Adrenal gland (tissue), 9 donors: ENCODE measurements at regions not wholly inside any gene's neighbourhood (a gene's known extent, or its start where the extent isn't known, plus 50 kb on each side); places are given as distances from the start of the nearest gene placed in this dataset.
A peak's percentile ranks its signal among the peaks of the same experiment; 100 is the strongest.

ENCODE experiments used
- DNase-seq, 7 donors: peaks; one replicate each; pipeline ENCODE4 v3.0.0-alpha.2; 2019 to 2020
- H3K27ac ChIP-seq, 5 donors: fragments of 200-600 bp; sonication (generic) in 4 of 5; 1 replicate in 3 of 5; 2 replicates in 2 of 5; pipeline versions ENCODE4 v1.5.1 to v1.8.0; 2016 to 2020; ENCODE audit warnings: mild to moderate bottlenecking in 1 of 5
- H3K27me3 ChIP-seq: fragments of 200-600 bp; 2 replicates; pipeline ENCODE4 v1.8.0; 2021
- H3K36me3 ChIP-seq, 2 donors: fragments of 200-600 bp; replicated peaks in 1 of 2; 1 replicate in 1 of 2; 2 replicates in 1 of 2; pipeline versions ENCODE4 v1.5.1 to v1.8.0; 2018 to 2022
- H3K4me1 ChIP-seq, 2 donors: fragments of 200-600 bp; replicated peaks in 1 of 2; 1 replicate in 1 of 2; 2 replicates in 1 of 2; pipeline versions ENCODE4 v1.5.1 to v1.8.0; 2018 to 2021
- H3K4me3 ChIP-seq, 4 donors: fragments of 200-600 bp; sonication (generic) in 3 of 4; one replicate each; pipeline ENCODE4 v1.5.1; 2016 to 2018
- H3K9me3 ChIP-seq, 3 donors: fragments of 200-600 bp; sonication (generic) in 1 of 3; replicated peaks in 1 of 3; 1 replicate in 2 of 3; 2 replicates in 1 of 3; pipeline versions ENCODE4 v1.5.1 to v1.8.0; 2016 to 2021
- CTCF ChIP-seq, 6 experiments: fragments of 450-650 bp in 4 of 6; fragments of 200-600 bp in 2 of 6; sonication (generic) in 1 of 6; IDR thresholded peaks; 1 replicate in 5 of 6; 2 replicates in 1 of 6; pipeline versions ENCODE4 v1.5.1 to v1.8.0; 2016 to 2021; ENCODE audit warnings: antibody characterized with exemption in 6 of 6, mild to moderate bottlenecking in 2 of 6, moderate library complexity in 1 of 6
- POLR2A ChIP-seq, 2 donors: fragments of 450-650 bp; IDR thresholded peaks; one replicate each; pipeline ENCODE4 v1.6.1; 2017; ENCODE audit warnings: antibody characterized with exemption in 2 of 2, mild to moderate bottlenecking in 2 of 2, moderate library complexity in 1 of 2
- WGBS, 4 donors: extraction: QIAGEN DNeasy Blood & Tissue Kit in 2 of 4; methylation state at CpG; one replicate each; pipeline versions ENCODE4 v1.1.5 to v1.1.7; 2013 to 2017; 5-methylcytosine and 5-hydroxymethylcytosine counted together
- intact Hi-C, 2 donors: fragments of 100-400 bp; cut with DNase I; formaldehyde crosslinking; loops; one replicate each; pipeline versions ENCODE4 v1.14.1 to v1.15.0; 2022 to 2023
- donor health status: healthy with polysubstance abuse.
- donor health status: Bipolar disorder and iron deficiency.
- donor health status: DM: yes; HTN: yes; CAD: no.
- donor health status: DM: no; HTN: no; CAD: no.
- donor health status: DM: no; HTN: no; CAD: no.

DNA sequence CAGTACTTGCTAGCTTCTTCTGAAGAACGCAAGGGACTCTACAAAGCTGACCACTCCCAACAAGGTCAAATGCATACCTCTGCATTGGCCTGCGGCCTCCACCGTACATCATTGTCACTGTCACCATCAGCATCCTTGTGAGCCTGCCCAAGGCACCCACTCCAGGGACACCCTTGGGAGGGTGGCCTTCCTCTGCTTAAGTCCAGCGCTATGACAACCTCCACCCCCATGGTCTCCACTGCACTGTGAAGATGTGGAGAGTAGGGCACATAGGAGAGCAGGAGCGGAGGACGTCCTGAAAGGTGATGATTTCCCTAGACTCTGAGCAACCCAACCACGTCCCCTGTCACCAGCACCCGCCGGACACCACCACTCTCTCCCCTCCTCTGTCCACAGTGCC lies 252.8 kb downstream of the ALG10 start:
- TF ChIP-seq POLR2A (IDR thresholded peaks at IDR 0.05) (no peak), CTCF (IDR thresholded peaks at IDR 0.05) (no peak)
- no peak for DNase-seq
- WGBS, 4 donors = 82 to 89% (median 85%) methylated on average over 9 of the region's 9 CpGs
- Histone ChIP-seq H3K36me3 (no peaks in the 10 kb centered on the region), H3K4me1 (no peaks in the 10 kb centered on the region), H3K27ac (no peak overlapping the region), H3K4me3 (no peak overlapping the region), H3K27me3 (no peaks in the 10 kb centered on the region), H3K9me3 (no peaks in the 10 kb centered on the region)
- intact Hi-C loops = no loop called here

DNA sequence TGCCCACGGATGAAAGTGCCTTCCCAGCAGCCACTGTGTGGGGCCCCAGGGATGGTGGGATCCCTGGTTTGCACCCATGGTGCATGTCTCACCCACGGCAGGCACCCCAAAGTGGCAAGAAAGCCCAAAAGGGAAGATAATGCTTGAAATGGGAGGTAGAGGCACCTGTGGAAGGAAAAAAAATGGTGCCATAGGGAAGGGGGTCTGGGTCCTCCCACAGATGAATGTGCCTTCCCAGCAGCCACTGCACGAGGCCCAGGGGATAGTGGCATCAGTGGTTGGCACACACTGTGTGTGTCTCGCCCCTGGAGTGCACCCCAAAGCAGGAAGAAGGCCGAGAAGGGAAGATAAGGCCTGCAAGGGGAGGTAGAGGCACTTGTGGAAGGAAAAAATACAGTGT lies 264.2 kb downstream of the ALG10 start:
- H3K36me3 ChIP-seq = no peaks in the 10 kb centered on the region
- H3K27ac ChIP-seq = no peak overlapping the region
- no peak for TF ChIP-seq POLR2A (IDR thresholded peaks at IDR 0.05)
- TF ChIP-seq CTCF (IDR thresholded peaks at IDR 0.05) = no peak
- H3K9me3 ChIP-seq = peaks cover 0 to 7% (median 0%) of the 10 kb centered on the region in 3 donors
- no peaks in the 10 kb centered on the region for H3K4me1 ChIP-seq
- 55 to 58% (median 55%) methylated on average over 5 of the region's 5 CpGs for WGBS, 4 donors
- intact Hi-C loops = no loop called here
- no peak overlapping the region for H3K4me3 ChIP-seq
- H3K27me3 ChIP-seq = no peaks in the 10 kb centered on the region
- DNase-seq = no peak

DNA sequence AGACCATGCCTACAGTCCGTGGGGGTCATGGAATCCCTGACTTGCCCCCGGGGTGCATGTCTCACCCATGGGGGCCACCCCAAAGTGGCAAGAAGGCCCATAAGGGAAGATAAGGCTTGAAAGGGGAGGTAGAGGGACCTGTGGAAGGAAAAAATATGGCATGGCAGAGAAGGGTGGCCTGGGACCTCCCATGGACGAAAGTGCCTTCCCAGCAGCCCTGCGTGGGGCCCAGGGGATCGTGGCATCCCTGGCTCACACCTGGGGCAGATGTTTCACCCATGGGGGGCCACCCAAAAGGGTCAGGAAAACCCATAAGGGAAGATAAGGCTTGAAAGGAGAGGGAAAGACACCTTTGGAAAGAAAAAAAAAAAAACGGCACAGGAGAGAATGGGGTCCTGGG lies 264.6 kb downstream of the ALG10 start:
- Histone ChIP-seq H3K27ac (no peak overlapping the region), H3K4me1 (no peaks in the 10 kb centered on the region), H3K27me3 (no peaks in the 10 kb centered on the region), H3K36me3 (no peaks in the 10 kb centered on the region), H3K4me3 (no peak overlapping the region), H3K9me3 (peaks cover 0 to 7% (median 0%) of the 10 kb centered on the region in 3 donors)
- intact Hi-C loops = no loop called here
- WGBS, 4 donors = 71 to 80% (median 77%) methylated on average over 6 of the region's 6 CpGs
- no peak for TF ChIP-seq POLR2A (IDR thresholded peaks at IDR 0.05)
- DNase-seq = no peak

- peaks cover 0 to 7% (median 0%) of the 10 kb centered on the region in 3 donors for H3K9me3 ChIP-seq
- 55 to 68% (median 61%) methylated on average over 9 of the region's 9 CpGs for WGBS, 4 donors
- no peaks in the 10 kb centered on the region for H3K36me3 ChIP-seq
- H3K4me3 ChIP-seq = no peak overlapping the region
- DNase-seq = peak in 1 of 7 donors; percentile 7
- no peak for TF ChIP-seq CTCF (IDR thresholded peaks at IDR 0.05)
- H3K4me1 ChIP-seq = no peaks in the 10 kb centered on the region
- intact Hi-C loops = no loop called here
- H3K27me3 ChIP-seq = no peaks in the 10 kb centered on the region
- H3K27ac ChIP-seq = no peak overlapping the region
These were observed 265.1 kb downstream of the ALG10 start for GRCh38 chr12:34287437-34287836.
